Stimulated activated CD4-positive, alpha-beta T cell treated with anti-CD3 and anti-CD28 coated beads, Interleukin-4, amount 100 ng/mL, for 1 hour (primary cell): ENCODE measurements at regions not wholly inside any gene's neighbourhood (a gene's known extent, or its start where the extent isn't known, plus 50 kb on each side); places are given as distances from the start of the nearest gene placed in this dataset.

Experiments used
- DNase-seq: peaks from one replicate; pipeline ENCODE4 v3.0.0-alpha.2; 2020

DNA sequence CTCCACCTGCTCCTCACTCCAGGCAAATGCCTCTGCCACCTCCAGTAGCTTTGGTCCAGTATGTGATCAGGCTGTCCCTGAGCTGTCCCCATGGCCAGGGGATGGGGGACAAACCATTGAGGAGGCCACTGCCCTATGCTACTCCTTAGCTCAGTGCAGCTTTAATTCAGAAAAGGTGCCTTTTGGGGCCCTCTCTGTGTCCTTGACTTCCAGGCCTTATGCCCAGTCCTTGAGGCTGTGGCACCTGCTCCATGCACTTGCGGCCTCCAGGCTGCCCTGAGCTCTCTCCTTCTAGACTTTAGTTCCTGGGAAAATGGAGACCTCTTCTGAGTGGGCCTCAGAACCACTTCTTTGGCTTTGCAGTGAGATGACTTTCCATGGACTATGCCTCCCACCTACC is 650.8 kb upstream of the CELF2 start:
- no peak for DNase-seq

- DNase-seq: no peak
These were observed 650.4 kb upstream of the CELF2 start for GRCh38 chr10:10367264-10367663.

GRCh38 chr10:10368951-10369576 is 648.6 kb upstream of the CELF2 start:
- no peak for DNase-seq

DNA sequence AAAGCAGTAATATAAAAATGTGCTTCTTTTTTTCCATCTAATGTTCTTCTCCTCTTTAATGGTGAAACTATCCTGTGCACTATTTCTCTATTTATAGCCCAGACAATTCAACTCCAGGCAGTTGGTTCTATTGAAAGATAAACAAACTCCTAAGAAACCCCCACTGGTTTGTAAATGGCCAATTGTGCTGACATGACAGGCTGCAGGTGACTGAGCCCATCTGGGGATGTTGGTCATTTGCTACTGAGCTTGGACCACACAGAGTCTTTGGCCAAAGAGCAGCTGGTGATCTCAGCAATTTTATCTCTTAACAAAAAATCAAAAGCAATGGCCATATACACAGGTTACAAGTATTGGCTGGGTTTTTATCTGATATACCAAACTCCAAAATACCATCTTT is 631.8 kb upstream of the CELF2 start:
- no peak for DNase-seq

GRCh38 chr10:10389182-10389581 is 628.5 kb upstream of the CELF2 start:
- no peak for DNase-seq

DNA sequence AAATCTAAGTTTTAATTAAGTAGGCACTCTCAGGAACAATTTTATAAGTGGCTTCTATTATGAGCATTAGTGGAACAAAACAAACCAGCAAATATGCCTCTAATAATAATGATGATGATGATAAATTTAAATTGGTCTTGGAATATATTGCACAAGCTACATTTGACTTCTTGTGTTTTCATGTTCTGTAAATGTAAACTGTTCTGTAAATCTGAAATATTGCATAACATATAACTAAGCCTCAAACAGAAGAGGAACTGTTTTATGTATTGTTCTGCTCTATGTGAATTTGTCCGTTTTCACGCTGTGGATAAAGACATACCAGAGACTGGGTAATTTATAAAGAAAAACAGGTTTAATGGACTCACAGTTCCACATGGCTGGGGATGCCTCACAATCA is 625.2 kb upstream of the CELF2 start:
- DNase-seq: no peak

GRCh38 chr10:10394933-10395658 is 622.6 kb upstream of the CELF2 start:
- DNase-seq: no peak

DNA sequence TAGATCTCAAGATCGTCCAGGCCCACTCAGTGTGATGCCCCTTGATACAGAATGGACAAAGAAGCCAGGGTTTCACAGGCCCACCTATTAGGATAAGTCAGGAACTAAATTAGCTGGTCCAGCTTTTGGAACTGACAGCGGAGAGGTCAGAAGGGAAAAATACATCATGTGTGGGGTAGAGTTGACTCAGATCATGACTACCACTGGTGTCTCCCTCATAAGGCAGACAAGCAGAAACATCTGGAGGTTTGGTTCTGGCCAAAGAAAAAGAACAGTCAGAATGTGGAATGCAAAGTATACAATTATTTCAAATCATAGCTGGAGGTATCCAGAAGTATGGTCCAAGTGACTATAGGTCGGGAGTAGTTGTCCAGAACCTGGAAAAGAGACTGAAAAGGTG is 621.1 kb upstream of the CELF2 start:
- DNase-seq: no peak

DNA sequence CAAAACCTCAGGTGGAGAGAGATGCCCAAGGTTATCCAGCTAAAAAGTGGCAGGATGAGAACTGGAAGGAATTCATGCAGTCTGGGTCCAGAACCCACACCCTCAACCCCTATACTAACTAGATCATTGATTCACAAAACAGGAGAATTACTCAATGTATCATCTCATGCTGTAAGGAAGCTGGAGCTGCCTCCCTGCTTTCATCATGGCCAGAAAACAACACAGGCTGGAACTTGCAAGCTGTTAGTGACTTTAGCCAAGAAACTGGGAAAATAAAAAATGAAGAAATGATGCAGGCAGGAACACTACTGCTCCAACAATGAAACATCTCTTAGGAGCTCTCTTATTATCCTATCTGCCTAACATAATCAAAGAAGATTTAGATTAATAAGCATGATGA is 619.8 kb upstream of the CELF2 start:
- DNase-seq: no peak

DNA sequence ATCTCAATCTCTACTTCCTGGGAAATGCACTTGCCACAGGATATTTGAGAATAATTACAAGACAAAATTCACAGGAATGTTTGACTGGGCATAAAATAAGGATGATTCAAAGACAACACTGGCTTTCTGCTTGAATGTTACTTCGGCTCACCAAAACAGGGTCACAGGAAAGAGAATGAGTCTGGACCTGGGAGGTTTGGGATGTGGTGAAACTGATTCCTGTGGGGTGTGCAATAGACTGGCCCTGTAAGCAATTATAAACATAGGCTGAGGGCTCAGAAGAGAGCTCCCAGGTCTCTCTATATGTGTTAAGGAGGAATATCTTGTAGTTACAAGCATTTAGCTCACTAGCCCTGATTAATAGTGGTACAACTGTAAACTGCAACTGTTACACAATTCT is 613.9 kb upstream of the CELF2 start:
- no peak for DNase-seq

- no peak for DNase-seq
These were observed 600.0 kb upstream of the CELF2 start for GRCh38 chr10:10417671-10418070.

- DNase-seq: no peak
These were observed 599.3 kb upstream of the CELF2 start for GRCh38 chr10:10418387-10418786.

DNA sequence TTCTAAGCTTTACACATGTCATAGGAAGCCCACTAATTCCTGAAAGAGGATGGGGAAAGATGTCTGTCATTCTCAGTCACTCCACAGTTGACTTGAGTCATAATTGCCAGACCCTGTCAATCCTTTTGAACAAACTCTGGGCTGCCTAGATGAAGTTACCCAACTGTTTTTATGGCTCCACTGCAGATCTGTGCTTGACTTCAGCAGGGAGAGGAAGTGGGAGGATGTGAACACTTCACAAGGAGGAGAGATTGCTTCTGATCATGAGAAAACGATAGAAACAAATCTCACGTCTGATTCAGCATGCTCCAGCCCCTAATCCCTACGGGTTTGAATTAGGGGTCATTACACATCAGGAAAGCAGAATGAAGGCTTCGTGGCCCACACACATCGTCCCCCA is 596.6 kb upstream of the CELF2 start:
- DNase-seq: no peak

- DNase-seq: no peak
These were observed 586.1 kb upstream of the CELF2 start for GRCh38 chr10:10431422-10432066.

DNA sequence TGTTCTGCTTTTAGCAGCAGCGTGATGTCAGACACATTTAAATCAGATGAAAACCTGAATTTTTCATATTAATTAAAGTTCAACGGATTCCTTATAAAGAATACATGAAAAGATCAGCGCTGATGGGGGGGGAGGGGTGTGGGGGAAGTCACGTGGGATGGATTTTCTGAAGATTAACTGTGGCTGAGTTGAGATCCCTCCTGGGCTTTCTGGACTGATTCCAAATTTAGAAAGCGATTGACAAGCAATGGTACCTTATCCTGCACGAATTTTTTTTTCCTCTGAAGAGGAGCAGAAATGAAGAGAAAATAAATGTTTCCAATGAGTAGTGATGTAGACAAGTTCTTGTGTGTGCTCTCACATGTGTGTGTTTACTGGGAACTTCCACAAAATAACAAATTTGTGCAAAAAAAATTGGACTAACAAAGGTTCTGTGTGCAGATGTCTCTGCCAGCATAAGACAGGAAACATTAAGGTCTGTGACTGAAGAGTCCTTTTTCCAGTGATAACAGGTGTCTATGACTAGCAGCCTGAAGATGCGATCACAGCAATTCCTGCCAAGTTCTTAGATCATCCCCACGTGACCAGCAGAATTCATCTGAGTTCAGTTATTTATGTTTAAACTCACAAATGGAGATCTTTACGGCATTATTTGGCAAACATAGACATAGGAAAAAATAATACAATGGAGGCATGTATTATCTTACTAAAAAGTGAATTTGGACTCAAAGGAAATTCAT is 585.2 kb upstream of the CELF2 start:
- DNase-seq: no peak

DNA sequence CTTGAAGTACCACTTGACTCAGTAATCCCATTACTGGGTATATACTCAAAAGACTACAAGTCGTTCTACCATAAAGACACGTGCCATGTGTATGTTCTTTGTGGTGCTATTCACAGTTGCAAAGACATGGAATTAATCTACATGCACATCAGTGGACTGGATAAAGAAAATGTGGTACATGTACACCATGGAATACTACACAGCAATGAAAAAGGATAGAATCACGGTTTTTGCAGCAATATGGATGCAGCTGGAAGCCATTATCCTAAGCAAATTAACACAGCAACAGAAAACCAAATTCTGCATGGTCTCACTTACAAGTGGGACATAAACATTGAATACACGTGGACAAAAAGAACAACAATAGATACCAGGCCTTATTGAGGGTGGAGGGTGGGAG is 583.4 kb upstream of the CELF2 start:
- DNase-seq: no peak

- no peak for DNase-seq
These were observed 579.8 kb upstream of the CELF2 start for GRCh38 chr10:10437886-10438285.

DNA sequence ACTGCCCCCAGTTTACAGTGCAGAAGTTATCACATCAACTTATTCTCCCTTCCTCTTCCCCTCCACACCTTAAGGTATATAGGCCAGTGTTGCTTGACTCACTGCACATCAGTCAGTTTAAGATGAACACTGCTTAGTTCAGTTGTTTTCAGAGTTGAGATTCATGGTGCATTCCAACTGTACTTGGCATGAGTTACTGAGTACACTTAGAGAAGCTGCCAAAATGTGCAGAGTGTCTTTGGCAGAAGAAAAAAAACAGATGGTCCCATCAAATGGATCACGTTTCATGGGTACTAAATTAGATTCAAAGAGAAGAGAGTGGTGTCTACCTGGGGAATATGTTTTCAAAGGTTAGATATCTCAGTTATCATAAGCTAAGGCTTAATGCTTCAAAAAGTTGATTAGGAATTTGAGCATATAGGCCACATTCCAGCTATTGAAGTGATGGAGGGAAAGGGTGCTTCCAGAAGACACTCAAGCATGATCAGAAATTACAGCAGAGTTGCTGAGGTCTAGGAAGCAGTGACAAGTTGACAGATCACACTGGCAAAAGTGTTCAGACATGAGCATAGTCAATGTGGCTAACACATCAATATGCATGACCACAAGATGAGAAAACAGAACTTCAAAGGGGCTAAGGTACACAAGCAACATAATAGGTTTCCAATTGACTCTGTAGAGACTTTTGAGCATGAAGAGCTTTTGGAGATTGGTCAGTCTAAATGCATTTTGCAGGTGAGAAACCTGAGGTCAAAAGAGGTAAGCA is 579.2 kb upstream of the CELF2 start:
- no peak for DNase-seq

GRCh38 chr10:10456856-10457255 is 560.8 kb upstream of the CELF2 start:
- no peak for DNase-seq

- DNase-seq: no peak
These were observed 557.2 kb upstream of the CELF2 start for GRCh38 chr10:10460451-10460850.

DNA sequence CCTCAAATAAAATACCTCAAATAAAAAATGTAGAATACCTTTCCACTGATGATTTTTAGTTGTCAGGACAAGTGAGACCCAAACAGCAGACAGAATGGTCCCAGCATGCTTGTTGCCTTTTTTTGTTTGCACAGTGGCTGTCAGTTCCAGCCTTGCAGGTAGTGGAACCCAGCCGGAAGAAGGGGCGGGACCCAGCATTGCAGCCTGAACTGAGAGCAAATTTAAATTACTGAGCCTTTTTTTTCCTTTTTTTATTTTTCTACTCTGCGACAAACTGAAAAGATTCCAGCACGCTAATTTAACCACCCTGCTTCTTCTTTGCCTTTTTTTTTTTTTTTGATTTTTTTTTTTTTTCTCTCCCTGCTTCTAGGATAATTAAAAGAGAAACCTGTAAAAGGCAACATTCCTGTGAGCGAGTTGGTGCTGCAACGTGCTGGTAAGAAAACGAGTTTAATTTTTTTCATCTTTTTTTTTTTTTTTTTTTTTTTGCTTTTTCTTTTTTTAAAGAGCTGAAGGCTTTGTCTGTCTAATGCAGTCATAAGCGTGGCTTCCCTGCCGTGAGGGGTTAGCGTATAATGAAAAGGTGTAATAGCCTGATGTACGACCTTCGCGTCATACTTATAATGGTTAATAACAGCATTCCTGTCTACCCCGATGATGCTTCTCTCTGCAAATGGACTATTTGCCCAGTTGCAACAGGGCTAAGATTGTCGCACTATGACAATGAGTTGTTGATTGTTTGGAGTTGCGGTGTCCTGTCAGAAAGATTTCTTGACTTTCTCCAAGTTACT is 555.3 kb upstream of the CELF2 start:
- no peak for DNase-seq

GRCh38 chr10:10471758-10472157 is 545.9 kb upstream of the CELF2 start:
- DNase-seq: no peak
